ENCODE measurements at regions not wholly inside any gene's neighbourhood (a gene's known extent, or its start where the extent isn't known, plus 50 kb on each side); places are given as distances from the start of the nearest gene placed in this dataset.
"Not testable (repeated sequence)": the region's sequence is repeated elsewhere in the genome, so short reads cannot be mapped to it uniquely, and the experiment has no call there.

DNA sequence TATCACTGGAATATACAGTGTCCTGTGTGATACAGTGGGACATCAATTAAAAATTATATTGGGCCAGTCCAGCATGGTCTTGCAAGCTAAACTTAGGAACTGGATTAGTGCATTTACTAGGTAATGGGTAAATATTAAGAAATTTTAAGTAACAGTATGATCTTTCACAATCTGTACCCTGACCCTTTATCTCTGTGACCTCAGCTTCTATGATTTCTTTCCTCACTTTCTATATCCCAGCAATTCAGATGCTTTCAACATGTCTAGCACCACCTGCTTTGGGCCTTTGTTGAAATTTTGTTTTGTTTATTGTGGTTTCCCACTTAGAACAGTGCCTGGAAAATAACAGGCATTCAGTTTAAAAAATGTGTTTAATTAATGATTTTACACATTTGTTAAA is 2295.4 kb downstream of the ARAP2 start:
- no peak for DNase-seq

- DNase-seq: not testable (repeated sequence)
These were observed 2290.5 kb downstream of the ARAP2 start for GRCh38 chr4:33953848-33954247.

DNA sequence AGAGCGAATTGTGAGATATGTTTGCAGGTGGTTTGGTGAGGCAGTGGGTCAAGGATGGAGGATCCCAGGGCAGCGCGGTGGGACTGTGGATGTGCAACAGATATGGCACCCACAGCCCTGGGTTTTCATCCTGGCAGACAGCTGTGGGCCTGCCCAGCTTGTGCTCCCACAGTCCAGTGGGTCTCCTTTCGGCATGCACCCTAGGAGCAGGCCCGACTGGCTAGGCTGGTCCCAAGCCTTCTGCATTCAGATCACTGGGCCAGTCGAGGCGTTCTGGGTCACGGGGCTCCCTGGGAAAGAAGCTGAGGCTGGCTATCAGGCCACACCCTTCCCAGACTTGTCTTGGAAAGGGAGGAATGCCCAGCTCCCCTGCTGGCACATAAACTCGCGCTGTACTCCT is 2289.6 kb downstream of the ARAP2 start:
- DNase-seq: no peak

GRCh38 chr4:33959519-33959918 is 2284.8 kb downstream of the ARAP2 start:
- DNase-seq: no peak

GRCh38 chr4:33961761-33962160 is 2282.6 kb downstream of the ARAP2 start:
- DNase-seq: no peak

DNA sequence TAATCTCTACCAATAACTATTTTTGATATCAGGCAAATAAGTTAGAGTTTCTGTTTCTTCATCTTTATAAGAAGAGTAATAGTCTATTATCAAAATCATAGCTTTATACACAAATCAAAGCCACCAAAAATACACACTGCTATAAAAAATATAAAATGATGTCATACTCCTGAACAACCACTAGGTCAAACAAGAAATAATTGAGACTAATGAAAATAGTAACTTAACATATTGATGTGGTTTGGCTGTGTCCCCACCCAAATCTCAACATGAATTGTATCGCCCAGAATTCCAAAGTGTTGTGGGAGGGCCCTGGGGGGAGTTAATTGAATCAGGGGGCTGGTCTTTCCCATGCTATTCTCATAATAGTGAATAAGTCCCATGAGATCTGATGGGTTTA is 2277.5 kb downstream of the ARAP2 start:
- DNase-seq: no peak

- no peak for DNase-seq
These were observed 2270.0 kb downstream of the ARAP2 start for GRCh38 chr4:33974270-33974669.

- no peak for DNase-seq
These were observed 2268.3 kb downstream of the ARAP2 start for GRCh38 chr4:33975995-33976394.

DNA sequence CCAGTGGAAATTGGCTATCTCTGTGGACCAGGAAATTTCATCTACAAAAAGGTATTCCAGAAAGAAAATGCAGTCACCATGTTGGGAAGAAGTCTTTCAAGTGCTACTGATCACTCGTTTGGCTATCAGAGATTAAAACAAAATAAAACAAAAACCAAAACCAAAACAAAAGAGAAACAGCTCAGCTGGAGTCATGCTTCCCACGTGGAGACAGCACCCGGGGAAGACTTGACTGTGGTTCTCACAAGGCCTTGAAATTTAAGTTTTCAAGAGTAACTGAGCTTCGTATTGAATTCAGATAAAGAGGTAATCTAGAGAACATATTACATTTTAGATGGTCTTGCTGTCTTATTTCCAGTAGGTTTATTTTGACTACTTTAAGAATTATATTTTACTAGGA is 2264.5 kb downstream of the ARAP2 start:
- DNase-seq: not testable (repeated sequence)

DNA sequence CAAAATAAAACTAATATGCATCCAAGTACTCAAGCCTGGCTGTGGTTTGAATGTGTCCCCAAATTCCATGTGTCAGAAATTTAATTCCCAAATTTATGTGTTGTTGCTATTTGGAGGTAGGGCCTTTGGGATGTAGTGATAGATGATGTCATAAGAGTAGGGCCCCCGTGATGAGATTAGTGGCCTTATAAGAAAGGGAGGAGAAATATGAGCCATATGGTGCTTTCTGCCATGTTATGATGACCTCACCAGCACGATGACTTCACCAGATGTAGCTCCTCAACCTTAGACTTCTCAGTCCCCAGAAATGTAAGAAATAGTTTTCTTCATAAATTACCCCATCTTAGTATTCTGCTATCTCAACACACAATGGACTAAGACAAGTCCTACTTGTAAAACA is 2264.0 kb downstream of the ARAP2 start:
- no peak for DNase-seq

DNA sequence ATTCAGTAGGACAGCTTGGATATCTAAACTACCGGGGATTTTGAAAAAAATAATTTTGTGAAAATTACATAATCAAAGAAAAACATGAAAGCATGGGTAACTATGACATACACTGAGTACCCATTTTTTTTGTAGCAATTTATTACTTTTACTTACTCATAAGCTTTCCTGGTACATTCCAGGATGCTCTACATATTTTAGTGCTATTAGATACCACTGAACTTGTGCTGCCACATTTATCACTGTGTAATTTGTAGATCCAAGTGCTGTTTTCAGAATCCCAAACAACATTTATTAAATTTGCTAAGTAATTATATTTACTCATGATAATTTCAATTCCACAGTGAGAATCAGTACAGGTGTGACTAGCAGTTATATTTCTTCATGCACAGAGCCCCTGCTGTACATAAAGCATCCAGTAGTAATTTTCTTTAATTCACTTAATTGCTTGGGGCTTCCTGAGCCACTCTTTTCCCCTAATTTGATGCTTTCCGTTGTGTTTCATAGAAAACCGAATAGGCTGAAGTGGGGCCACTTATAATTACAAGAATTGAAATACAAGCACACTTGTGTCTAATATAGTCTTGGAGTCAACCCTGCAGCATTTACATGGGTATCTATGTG is 2254.4 kb downstream of the ARAP2 start:
- DNase-seq: peak; percentile 72

GRCh38 chr4:33996075-33996718 is 2248.1 kb downstream of the ARAP2 start:
- DNase-seq: no peak

DNA sequence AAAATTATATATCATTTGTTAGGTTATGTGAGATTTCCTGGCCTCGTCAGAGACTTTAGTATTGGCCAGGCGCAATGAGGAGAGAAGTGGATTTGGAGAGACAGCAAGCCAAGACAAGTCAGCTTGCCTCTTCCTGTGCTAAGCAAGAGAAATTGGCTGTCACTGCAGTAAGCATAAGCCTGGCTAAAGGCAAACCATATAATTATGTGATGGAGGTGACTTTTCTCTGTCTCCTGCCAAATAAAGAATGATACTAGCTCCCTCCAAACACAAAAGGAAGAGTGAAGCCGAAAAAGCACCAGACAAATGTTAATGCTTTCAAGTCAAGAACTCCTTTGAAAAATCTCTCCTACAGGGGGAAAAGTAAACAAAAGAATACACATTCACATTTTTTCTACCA is 2246.0 kb downstream of the ARAP2 start:
- DNase-seq: no peak

DNA sequence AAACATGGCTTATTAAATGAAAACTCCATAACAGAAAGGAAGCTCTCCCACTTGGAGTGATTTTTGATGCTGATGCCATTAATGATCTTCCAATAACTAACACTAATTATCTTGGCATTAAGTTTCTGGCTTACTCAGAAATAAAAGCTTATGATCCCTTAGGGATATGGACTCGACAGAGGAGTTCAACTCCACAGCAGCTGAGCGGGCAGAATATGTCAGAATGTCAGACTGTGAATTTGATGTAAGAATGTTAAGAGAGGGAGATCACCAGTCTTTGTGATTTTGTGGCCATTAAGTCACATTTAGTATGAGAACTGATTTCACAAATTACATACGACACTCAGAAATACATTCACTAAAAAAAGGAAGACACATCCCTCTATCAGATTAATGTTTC is 2244.0 kb downstream of the ARAP2 start:
- no peak for DNase-seq

- DNase-seq: not testable (repeated sequence)
These were observed 2237.8 kb downstream of the ARAP2 start for GRCh38 chr4:34006540-34006939.

- DNase-seq: no peak
These were observed 2234.4 kb downstream of the ARAP2 start for GRCh38 chr4:34009951-34010350.

DNA sequence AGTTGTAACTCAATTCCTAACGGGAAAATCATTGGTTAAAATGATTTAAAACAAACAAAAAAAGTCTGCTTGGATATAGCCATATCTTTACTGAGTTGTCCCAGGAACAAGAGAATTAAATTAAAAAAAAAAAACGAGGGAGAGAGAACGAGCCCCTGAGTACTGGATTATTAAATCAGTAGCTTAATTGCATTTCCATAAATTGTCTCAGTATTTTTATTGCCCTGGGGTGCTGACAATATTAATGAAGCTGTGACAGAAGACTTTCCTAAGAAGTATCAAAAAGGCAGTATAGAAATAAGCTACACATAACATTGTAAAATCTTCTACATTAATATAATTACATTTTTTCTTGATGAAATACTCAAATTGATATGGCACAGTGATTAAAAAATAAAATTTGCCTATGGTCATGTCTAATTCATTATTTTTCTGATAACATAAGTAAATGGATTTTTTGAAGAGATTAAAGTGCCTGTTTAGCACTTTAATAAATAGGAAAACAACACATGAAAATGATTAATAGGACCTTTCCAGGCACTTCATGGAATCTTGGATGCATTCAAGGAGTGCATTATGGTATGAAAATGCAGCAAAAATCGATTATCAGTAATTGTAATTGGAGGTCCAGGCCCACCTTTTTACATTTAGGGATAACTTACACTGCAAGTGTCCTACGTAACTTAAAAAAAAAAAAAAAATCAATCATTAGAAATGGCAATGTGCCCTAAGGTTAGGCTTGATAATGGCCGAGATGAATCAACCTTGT is 2233.4 kb downstream of the ARAP2 start:
- DNase-seq: no peak

GRCh38 chr4:34035225-34035624 is 2209.1 kb downstream of the ARAP2 start:
- no peak for DNase-seq

GRCh38 chr4:34037280-34037679 is 2207.0 kb downstream of the ARAP2 start:
- DNase-seq: no peak

DNA sequence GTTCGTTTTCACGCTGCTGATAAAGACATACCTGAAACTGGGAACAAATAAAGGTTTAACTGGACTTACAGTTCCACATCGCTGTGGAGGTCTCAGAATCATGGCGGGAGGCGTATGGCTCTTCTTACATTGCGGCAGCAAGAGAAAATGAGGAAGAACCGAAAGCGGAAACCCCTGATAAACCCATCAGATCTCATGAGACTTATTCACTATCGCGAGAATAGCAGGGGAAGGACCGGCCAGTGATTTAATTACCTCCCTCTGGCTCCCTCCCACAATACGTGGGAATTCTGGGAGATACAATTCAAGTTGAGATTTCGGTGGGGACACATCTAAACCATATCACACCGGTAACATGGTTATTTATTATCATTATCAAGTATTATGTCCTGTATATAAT is 2204.5 kb downstream of the ARAP2 start:
- DNase-seq: no peak

DNA sequence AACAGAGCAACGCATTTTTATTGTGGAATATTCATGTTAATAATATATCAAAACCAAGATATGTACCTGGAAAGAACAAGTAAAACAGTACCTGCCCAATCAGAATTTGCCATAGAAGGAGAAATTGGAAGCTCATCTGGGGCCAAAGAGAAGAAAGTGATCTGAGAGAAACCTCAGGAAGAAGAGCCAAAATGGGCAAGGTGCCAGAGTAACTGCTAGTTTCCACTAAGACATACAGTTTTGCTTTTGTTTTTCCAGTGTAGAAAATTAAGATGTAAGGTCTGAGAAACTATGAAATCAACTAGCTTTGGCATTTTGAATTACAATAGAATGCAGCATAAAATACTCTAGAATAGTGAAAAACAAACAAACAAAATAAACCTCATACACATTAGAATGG is 2201.2 kb downstream of the ARAP2 start:
- no peak for DNase-seq

- no peak for DNase-seq
These were observed 2197.7 kb downstream of the ARAP2 start for GRCh38 chr4:34046580-34046979.

GRCh38 chr4:34047363-34047762 is 2197.0 kb downstream of the ARAP2 start:
- no peak for DNase-seq

- no peak for DNase-seq
These were observed 2178.2 kb downstream of the ARAP2 start for GRCh38 chr4:34066126-34066525.
